ENCODE measurements at regions not wholly inside any gene's neighbourhood (a gene's known extent, or its start where the extent isn't known, plus 50 kb on each side); places are given as distances from the start of the nearest gene placed in this dataset.

GRCh38 chr1:30244801-30245200 lies 478.6 kb downstream of the MATN1 start:
- no peak for TF ChIP-seq TCF7L2 (IDR thresholded peaks at IDR 0.05; ENCODE audit: borderline replicate concordance, extremely low read depth, insufficient read depth, insufficient read length)
- TF ChIP-seq ZFX (IDR thresholded peaks at IDR 0.05), result no peak
- no peak for TF ChIP-seq CTCF (IDR thresholded peaks at IDR 0.05 in 2 of 3, conservative IDR thresholded peaks at IDR 0.05 in 1 of 3; ENCODE audit: borderline replicate concordance in 1 of 3, insufficient read depth in 1 of 3, low read depth in 2 of 3, low read length in 2 of 3)
- TF ChIP-seq ATF3 (IDR thresholded peaks at IDR 0.05), result no peak
- TF ChIP-seq POLR2AphosphoS5 (IDR thresholded peaks at IDR 0.05; ENCODE audit: low read depth, low read length), result no peak
- no peak for TF ChIP-seq RAD21 (IDR thresholded peaks at IDR 0.05; ENCODE audit: low read depth)
- no peak for TF ChIP-seq REST (IDR thresholded peaks at IDR 0.05; ENCODE audit: low read depth)
- no peak for TF ChIP-seq EZH2phosphoT487 (IDR thresholded peaks at IDR 0.05; ENCODE audit: borderline replicate concordance)

All from HCT116 (cell line).